Right kidney (tissue), 1 donor: ENCODE measurements at regions not wholly inside any gene's neighbourhood (a gene's known extent, or its start where the extent isn't known, plus 50 kb on each side); places are given as distances from the start of the nearest gene placed in this dataset.
A peak's percentile ranks its signal among the peaks of the same experiment; 100 is the strongest.
"Not testable (repeated sequence)": the region's sequence is repeated elsewhere in the genome, so short reads cannot be mapped to it uniquely, and the experiment has no call there.

Source experiments
- DNase-seq: peaks from one replicate; pipeline ENCODE4 v3.0.0-alpha.2; 2016

DNA sequence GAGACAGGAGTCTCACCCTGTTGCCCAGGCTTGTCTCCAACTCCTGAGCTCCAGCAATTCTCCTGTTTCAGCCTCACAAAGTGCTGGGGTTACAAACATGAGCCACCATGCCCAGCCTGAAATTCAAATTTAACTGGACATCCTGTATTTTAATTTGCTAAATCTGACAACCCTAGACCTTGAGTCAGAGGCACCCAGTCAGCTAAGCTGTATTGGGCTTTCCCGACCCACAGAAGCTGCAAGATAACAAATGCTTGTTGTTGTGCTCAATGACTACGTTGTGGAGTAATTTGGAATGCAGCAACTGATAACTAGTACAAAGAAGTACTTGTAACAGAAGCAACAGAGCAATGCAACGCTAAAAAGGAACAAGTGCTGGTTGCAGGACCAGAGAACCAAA lies 533.1 kb downstream of the NTRK2 start:
- no peak for DNase-seq

DNA sequence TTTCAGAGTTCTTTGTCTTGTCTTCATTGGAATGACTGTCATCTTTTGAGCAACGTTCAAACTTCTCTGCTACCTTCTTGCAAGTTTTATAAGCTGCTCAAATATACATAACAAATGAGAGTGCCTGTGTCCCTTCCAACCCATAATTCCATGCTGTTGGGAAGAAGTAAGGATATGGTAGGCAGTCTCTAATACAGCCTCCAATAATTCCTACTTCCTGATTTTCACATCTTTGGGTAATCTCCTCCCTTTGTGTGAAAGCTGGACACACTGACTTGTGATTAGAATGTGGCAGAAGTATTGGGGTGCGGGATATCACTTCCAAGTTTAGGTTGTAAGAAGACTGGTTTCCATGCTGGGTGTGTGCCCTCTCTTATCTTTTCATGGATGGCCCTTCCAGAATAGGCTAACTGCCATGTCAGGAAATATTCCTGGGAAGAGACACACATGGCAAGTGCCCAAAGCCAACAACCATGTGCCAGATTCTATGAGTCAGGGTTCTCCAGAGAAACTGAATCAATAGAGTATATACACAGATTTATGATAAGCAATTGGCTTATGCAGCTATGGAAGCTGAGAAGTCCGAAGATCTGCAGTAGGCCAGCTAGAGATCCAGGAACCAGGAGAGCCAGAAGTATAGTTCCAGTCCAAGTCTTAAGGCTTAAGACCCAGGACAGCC lies 531.3 kb downstream of the NTRK2 start:
- no peak for DNase-seq

DNA sequence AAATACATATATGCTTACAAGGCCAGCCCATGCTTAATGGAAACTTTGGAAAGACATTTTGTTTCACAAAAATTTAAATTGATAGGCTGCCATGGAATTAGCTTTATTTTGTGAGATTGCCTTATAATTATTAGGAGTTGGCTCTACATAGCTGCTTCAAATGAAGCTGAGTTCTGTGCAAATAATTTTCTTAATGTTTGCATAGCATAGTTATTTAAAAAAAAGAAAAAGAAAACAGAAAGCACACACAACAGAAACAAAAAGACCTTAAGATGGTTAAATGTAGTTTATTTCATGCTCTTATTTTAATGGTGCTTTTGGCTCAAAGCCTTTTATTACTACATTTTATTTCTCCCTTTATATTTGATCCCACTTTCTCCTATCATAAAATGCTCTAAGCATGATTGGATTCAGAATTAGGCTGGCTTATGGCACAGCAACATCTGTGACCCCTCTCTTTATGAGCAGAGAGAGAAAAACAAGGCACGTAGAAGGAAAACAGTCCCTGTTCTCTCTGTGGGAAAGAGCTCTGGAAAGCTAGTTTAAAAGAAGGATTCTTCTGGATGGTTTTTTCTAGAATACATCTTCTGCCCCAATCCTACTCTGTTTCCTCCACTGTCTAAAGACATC lies 530.5 kb downstream of the NTRK2 start:
- DNase-seq: no peak

DNA sequence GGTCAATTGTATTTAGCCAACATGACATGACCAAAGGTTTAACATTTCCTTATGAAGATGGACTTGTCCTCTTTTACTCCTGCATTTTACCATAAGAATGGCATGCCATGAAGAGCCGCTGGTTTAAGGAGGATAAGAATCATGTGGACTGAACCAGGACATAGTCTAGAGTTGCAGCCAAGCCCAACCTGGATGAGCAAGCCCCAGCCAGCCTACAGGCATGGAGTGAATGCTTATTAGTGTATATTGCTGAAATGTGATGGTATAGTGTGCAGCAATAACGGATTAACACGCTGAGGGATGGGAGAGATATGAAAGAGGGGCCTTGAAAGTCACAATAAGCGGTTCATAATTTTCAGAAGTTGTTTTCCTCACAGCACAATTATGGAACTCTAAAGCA lies 523.2 kb downstream of the NTRK2 start:
- no peak for DNase-seq

DNA sequence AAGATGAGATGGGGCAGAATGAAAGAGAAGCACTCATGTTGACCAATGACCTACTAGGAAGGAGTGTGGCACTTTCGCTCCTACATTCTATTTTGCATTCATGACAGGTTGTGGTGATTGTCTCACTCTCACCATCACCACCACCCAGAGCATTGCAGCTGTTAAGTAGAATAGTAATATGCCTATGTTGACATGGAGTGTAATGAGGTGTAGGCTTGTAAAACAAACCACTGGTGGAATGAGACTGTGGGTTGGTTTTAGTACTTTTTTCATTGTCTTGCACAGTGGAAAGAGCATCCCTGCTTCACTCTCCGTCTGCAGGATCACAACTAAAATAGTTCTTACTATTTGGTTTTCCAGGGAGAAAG lies 516.7 kb downstream of the NTRK2 start:
- no peak for DNase-seq

DNA sequence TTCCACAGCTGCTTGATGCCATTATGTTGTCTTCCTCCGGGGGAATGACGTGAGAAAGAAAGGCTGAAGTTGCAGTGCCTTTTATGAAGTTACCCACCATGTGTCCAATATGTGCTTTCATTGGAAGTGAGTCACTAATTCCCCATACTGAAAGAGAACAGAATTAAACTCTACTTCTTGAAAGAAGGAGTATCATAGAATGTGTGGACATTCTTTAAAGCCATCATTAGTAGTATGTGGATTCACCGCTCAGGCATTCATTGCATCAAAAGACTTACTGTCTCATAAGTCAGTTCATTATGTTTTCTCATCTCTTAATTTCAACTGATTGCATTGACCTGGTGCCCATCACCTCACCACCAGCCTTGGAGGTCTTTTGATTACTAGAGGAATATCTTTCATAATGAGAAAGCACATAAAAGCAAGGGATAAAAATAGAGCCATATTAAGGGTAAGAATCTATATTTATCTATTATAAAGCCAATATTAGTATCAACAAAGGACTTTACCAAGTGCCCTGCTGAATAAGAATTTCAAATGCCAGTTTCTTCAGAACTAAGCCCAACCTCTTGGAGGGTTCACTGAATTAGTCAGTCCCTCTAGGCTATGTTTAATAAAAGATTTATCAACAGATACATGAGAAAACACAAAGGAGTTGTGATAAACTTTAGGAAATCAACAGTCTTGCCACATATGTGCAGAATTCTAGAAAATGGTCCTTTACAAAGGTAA lies 516.1 kb downstream of the NTRK2 start:
- no peak for DNase-seq

DNA sequence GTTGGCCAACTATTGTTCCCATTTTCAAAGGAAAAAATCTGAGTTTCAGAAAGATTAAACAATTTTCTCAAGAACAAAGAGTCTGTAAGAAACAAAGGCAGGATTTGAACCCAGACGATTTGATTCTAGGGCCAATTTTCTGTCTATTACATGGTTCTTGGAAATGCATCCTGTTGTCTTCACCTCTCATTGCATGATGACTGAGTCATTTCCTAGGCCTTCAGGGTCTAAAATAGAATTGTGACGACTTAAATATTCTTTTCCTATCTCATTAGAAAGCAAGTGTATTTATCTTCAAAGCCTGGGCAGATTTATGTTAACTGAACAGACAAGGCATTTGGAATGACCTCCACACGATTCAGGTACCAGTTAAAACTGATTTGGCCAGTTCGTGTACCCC lies 512.9 kb downstream of the NTRK2 start:
- DNase-seq: no peak

DNA sequence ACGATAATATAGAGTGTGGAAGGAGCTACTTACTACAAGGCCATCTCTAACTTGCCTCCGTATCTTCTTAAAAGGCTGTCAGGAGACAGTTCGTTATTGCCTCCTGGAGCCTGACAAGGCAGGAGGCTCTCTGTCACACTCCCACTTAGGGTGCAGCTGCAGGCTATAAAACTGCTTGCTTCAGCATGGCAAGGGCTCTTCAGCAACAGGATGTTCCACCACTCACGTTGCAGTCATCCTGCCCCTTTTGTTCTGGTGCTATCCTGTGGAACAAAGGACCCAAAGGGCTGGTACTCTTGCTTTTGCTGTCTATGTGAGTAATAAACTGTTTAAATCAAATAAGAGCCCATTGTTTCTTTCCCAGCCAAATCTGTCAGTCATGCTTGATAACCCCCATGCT lies 508.9 kb downstream of the NTRK2 start:
- peak; percentile 52 for DNase-seq

DNA sequence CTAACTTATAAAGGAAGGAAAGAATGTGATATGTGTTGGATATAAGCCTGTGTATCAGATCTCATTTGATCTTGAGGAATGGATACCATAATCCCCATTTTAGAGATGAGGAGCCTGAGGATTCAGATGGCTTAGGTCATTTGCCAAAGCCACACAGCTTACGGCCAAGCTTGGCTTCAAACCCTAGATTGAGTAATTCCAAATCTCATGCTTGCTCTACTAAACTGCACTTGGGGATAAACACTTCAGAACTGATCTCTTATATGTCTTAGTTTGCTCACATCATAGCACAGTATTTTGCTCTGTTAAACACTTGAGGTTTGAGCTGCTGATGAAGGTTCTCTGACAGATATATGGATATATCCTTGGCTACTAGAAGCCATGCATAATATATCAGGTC lies 504.4 kb downstream of the NTRK2 start:
- DNase-seq: no peak

DNA sequence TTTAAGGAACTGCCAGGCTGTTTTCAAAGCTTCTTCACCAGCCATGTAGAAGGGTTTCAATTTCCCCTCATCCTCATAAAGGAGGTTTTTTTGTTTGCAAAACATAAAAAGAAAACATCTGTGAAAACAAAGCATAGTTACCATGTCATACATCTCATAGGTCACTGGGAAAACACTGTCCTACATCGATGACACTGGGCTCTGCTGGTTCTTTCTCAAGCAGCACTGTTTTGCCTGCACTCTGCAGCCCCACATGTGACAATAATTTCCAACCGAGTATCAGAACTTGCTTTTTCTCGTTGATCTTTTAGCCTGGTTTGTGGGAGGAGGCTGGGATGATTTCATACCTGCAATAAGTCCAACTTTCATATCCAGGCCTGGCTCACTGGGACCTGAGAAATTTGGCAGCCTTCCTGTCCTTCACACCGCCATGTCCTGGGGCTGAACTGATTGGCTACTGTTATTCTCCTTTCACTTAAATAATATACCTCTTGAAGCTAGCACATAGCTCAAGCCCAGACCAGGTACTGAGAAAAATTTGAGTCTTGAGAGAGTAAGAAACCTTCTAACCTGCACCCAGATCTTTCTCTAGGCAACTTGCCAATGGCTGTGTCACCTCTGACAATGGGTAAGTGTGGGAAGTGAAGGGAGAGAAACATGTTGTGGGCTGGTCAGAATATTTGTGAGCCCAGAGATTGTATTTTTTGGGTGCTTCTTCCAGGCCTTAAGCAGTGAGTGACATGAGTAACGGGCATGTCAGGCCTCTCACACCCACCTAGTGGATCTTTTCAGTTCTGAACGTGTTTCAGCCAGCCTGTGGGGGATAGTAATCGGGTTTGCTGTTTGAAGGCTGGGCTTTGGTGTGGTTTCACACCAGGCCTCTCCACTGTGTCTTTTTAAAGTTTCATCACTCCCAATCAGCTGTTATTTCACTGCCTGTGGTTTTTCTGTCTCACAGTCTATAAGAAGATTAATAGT lies 502.8 kb downstream of the NTRK2 start:
- no peak for DNase-seq

DNA sequence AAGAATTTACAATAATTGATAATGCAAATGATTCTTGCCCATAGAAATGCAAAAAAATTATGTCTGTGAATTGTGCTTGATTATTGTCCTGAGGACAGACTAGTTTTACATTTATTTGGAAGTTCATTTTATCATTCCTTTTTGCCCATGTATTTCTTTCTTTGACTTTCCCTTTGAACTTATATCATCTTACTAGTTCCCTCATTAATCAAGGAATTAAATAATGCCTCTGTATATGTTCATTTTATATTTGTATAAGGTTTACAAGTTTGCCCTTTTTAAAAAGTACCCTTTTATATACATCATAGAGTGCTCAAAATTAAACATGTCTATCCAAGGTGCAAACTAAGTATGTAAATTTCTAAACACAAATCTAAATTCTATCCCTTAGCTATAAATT lies 501.6 kb downstream of the NTRK2 start:
- no peak for DNase-seq

DNA sequence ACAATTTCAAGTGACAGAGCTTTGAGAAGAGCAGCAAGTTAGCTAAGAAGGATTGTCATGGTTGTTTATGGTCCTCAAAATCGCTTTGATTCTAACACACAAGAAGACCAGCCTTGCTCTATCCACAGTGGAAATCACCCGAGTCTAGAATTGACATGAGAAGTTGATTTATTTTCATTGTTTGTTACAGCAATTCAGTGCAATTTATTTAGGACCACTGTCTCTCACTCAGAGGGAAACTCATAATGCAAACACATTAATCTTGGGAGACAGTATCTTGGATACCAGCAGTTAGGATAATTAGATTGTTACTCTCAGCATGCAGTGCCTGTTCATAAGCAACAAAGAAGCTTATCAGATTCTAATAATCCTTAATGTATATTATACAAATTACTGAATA lies 498.9 kb downstream of the NTRK2 start:
- DNase-seq: no peak

DNA sequence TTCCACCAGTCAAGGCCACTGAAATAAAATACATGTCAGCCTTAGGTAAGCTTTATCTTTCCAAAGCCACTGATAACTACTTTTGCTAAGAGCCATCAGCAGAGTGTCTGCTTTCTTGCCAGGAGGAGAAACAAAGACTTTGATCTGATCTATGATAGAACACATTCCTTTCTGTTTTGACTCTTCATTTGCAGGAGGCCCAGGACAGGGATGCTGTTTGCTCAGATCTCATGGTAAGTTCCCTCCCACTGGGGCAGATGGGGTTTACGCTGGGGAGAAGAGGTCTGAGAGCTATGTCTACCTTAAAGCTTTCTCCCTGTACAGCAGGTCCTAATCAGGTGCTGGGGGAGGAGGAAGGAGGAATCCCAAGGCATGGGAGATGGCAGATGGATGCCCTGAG lies 497.6 kb downstream of the NTRK2 start:
- DNase-seq: no peak

DNA sequence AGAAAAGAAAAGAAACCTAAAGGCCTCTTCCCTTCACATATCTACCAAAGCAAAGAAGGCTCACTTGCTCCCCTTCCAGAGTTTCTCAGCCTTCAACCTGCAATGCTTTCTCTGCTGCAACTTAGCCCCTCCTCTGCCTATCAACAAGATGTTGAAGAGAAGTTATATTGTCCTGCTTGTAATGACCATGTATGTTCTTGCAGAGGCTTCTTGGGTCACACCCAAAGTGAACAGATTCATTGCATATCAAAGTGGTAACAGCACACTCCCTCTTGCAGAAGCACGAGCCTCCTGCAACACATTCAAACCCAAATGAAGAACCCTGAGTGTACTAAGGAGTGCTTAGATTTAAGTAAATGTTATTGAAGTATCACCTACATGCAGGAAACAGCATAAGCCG lies 494.3 kb downstream of the NTRK2 start:
- DNase-seq: no peak

DNA sequence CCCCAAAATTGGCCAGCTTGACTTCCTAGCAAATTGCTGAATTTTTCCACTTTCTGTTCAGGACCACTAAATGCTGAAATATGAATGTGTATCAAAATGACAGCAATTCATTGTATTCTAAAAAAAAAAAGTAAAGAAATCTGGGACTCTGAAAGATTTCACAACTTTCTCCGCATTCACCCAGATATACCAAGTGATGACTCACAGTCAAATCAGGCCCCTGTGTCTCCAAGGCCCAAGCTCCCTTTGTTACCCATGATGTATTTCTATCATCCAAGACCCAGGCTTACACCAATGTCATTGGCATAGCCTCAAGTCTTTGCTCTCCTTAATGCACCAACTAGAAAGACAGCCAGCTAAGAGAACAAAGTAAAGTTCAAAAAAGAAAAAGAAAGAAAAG lies 493.9 kb downstream of the NTRK2 start:
- no peak for DNase-seq

DNA sequence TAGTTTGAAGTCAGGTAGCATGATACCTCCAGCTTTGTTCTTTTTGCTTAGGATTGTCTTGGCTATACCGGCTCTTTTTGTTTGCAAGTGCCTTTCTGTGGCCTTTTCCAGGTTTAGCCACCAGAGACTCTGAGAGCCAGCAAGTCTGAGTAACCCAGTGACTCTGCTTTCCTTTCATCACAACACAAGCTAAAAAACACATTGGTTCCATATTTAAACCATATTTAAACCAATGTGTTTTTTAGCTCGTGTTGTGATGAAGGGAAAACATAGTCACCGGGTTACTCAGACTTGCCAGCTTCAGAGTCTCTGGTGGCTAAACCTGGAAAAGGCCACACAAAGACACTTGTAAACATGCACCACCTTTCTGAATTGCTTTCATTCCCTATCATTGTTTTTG lies 493.3 kb downstream of the NTRK2 start:
- DNase-seq: no peak

DNA sequence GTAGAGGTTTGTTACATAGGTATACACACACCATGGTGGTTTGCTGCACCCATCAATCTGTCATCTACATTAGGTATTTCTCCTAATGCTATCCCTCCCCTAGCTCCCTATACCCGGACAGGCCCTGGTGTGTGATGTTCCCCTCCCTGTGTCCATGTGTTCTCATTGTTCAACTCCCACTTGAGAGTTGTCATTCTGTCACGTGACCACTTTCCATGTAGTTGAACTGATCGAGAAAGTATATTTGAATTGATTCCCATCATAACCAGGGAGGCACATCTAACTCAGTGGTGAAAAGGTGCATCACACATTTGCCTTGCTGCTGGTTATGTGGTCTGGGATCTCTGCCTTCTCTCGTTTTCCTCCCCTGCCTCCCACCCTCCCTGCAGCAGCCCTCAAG lies 491.4 kb downstream of the NTRK2 start:
- DNase-seq: not testable (repeated sequence)

DNA sequence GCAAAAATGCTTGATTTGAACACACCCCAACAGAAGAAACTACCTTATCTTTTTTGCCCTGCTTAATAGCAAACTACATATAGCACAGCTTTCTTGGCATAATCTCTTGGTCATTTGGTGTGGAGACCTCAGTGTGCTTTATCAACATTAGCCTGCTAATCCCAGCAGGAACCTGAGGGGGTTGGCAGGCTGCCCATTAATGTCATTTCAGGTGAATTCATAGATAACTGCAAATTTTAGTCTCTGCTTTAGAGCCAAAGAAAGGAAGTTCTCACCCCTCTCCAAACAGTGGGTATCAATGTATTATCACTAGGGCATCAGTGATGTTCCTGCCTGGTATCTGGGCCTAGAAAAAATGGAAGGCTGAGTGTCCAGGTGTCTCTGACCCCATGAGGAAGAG lies 489.0 kb downstream of the NTRK2 start:
- DNase-seq: no peak

DNA sequence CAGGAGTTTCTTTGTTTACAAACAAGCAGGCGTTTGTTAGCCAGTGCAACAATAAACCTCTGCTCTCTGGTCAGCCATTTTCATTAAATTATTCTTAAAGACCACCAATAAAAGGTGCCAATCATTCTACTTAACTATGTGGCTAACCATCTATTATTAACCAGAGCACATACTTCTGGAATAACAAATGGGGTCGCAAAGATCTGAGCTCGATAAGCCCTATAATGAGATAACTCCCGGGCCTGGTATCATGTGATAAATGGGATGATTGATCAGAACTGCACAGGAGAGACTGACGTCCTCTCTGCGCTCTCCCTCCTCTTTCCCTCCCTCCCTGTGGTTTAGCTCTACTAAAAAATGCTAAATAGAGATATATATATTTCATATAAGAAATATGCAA lies 488.2 kb downstream of the NTRK2 start:
- DNase-seq: no peak

DNA sequence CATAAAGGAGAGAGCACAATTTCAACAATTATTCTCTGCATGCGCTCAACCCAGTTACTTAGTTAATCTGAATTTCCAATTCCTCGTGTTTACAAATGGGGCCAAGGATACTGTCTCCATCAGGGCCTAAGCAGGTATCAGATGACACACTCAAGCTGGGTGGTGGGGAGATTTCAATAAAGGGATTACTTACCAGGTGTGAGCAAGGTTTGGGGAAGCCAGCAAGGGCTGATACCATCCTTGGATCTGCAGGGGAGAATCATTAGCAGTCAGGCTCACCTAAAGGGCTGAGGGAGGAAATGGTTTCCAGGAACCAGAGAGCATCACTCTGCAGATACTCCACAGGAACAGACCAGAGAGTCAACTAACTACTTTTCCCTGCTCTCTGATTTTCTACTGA lies 487.1 kb downstream of the NTRK2 start:
- DNase-seq: no peak

DNA sequence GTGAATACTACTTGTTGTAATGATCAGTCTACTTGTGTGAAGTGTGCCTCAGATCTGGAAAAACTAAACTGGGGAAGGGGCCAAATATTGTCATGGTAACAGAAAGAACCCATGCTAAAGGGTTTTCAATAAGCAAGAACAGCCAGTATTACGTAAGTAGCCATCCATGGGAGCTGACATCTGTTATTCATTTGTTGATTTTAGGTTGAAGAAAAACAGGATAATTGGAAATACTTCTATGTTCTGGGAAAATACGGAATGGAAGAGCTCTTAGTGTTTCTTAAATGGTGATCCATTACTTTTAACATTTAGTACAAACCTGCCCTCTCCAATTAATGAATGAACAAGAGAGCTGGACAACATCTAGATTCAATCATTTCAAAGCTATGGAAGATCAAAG lies 485.8 kb downstream of the NTRK2 start:
- DNase-seq: no peak

DNA sequence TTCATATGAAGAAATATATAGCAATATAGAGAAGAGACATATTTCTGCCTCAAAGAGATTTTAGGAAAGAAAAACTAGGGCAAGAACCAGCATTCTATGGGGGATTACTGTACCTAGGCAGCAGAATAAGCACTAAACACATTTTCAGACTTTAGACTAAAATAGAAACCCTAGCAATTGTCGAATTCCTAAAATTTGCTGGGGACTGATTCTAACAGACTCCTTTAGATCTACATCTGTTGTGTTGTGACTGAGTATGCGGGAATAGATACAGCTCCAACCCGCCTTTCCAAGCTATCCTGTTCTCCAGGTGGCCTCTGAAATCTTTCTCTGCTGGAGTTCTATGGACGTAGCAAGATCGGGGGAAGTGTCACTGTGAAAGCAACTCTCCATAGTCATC lies 482.2 kb downstream of the NTRK2 start:
- DNase-seq: no peak

DNA sequence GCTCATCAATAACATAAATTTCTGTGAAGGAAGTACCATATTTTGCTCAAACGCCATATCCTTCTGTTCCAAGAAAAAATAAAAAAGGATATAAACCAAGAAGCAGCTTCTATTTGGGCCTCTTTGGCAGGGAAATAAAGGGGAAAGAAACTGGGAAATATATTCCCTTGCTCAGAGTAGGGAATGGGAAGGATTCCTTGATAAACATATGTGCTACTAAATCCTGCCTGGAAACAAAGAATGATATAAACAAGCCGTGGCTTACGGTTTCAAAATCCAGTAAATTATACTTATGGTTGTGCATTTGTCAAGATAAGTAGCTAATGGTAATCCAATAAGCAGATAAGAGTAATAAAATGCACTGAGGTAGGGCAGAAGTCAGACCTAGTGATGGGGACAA lies 481.6 kb downstream of the NTRK2 start:
- no peak for DNase-seq
